Retinal pigment epithelial cell (primary cell): ENCODE measurements at regions not wholly inside any gene's neighbourhood (a gene's known extent, or its start where the extent isn't known, plus 50 kb on each side); places are given as distances from the start of the nearest gene placed in this dataset.
A peak's percentile ranks its signal among the peaks of the same experiment; 100 is the strongest.
"Not testable (repeated sequence)": the region's sequence is repeated elsewhere in the genome, so short reads cannot be mapped to it uniquely, and the experiment has no call there.

ENCODE experiments used
- DNase-seq: peaks from one replicate; pipeline ENCODE4 v3.0.0-alpha.2; 2010; ENCODE audit warnings: low read depth
- H3K4me3 ChIP-seq: 2 replicates; pipeline ENCODE4 v1.5.1; 2011; ENCODE audit warnings: mild to moderate bottlenecking, low read length, control low read depth, moderate library complexity
- CTCF ChIP-seq: conservative IDR thresholded peaks from 2 replicates; pipeline ENCODE4 v1.5.1; 2011; ENCODE audit warnings: low read depth, low read length, control low read depth, inconsistent platforms

GRCh38 chr5:67774786-67775185 is 440.8 kb upstream of the PIK3R1 start:
- DNase-seq: no peak
- no peak for TF ChIP-seq CTCF
- no peak overlapping the region for H3K4me3 ChIP-seq

- DNase-seq: no peak
- H3K4me3 ChIP-seq: no peak overlapping the region
- TF ChIP-seq CTCF: no peak
Measured at GRCh38 chr5:67774267-67774552, 441.3 kb upstream of the PIK3R1 start.

GRCh38 chr5:67773411-67774266 is 441.9 kb upstream of the PIK3R1 start:
- DNase-seq: peak; percentile 43
- TF ChIP-seq CTCF: no peak
- no peak overlapping the region for H3K4me3 ChIP-seq

GRCh38 chr5:67771791-67772190 is 443.8 kb upstream of the PIK3R1 start:
- no peak for DNase-seq
- TF ChIP-seq CTCF: no peak
- H3K4me3 ChIP-seq: no peak overlapping the region

- TF ChIP-seq CTCF: no peak
- no peak overlapping the region for H3K4me3 ChIP-seq
- no peak for DNase-seq
Measured at GRCh38 chr5:67771221-67771620, 444.3 kb upstream of the PIK3R1 start.

GRCh38 chr5:67770431-67771025 is 445.0 kb upstream of the PIK3R1 start:
- TF ChIP-seq CTCF: no peak
- no peak for DNase-seq
- H3K4me3 ChIP-seq: no peak overlapping the region

GRCh38 chr5:67765697-67766096 is 449.9 kb upstream of the PIK3R1 start:
- DNase-seq: no peak
- no peak for TF ChIP-seq CTCF
- H3K4me3 ChIP-seq: no peak overlapping the region

- not testable (repeated sequence) for H3K4me3 ChIP-seq, DNase-seq
Measured at GRCh38 chr5:67757771-67758170, 457.8 kb upstream of the PIK3R1 start.
